OCI-LY7 (cell line): ENCODE measurements at regions not wholly inside any gene's neighbourhood (a gene's known extent, or its start where the extent isn't known, plus 50 kb on each side); places are given as distances from the start of the nearest gene placed in this dataset.

ENCODE experiments used
- EZH2phosphoT487 ChIP-seq: fragments of 200-600 bp; sonication (generic); IDR thresholded peaks from 2 replicates; pipeline ENCODE4 v1.6.1; 2018; ENCODE audit warnings: low read depth, borderline replicate concordance, mild to moderate bottlenecking, mixed run types, antibody characterized with exemption, low read length, moderate library complexity, mixed read lengths
- TF ChIP-seq, protein P1 (sequence below): fragments of 200-600 bp; sonication (generic); conservative IDR thresholded peaks from 2 replicates; pipeline ENCODE4 v1.5.1; 2014; ENCODE audit warnings: mild to moderate bottlenecking, antibody characterized with exemption, low read length, moderate library complexity, mixed read lengths

DNA sequence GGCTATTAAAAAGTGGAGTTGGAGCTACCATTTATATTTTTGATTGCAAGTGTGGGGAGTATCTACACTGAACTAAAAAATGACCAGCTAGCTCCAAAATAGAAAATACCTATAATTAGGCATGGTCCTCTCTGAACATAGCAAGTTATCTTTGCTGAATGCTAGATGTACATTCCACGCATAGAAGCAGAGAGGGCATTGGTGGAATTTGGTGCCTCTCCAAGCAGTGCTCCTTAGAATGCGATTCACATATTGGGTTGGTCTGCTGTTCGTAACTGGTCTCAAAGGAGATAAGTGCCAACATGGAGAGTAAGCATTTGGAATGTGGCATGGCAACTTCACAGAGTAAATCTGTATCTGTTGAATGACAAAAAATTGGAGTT, 196.2 kb downstream of the PTN start:
- TF ChIP-seq, protein P1, sequence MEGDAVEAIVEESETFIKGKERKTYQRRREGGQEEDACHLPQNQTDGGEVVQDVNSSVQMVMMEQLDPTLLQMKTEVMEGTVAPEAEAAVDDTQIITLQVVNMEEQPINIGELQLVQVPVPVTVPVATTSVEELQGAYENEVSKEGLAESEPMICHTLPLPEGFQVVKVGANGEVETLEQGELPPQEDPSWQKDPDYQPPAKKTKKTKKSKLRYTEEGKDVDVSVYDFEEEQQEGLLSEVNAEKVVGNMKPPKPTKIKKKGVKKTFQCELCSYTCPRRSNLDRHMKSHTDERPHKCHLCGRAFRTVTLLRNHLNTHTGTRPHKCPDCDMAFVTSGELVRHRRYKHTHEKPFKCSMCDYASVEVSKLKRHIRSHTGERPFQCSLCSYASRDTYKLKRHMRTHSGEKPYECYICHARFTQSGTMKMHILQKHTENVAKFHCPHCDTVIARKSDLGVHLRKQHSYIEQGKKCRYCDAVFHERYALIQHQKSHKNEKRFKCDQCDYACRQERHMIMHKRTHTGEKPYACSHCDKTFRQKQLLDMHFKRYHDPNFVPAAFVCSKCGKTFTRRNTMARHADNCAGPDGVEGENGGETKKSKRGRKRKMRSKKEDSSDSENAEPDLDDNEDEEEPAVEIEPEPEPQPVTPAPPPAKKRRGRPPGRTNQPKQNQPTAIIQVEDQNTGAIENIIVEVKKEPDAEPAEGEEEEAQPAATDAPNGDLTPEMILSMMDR: no peak
- TF ChIP-seq EZH2phosphoT487: no peak
